ENCODE measurements at regions not wholly inside any gene's neighbourhood (a gene's known extent, or its start where the extent isn't known, plus 50 kb on each side); places are given as distances from the start of the nearest gene placed in this dataset.

DNA sequence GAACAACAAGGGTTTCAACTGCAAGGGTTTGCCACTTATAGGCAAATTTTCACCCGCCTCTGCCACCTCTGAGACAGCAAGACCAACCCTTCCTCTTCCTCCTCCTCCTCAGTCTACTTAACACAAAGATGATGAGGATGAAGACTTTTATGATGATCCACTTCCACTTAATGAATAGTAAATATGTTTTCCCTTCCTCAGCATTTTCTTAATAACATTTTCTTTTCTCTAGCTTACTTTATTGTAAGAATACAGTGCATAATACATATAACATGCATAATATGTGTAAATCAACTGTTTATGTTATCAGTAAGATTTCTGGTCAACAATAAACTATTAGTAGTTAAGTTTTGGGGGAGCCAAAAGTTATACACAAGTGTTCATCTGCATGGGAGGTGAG is 77.4 kb downstream of the KLF15 start:
- Histone ChIP-seq H3K27me3 (ENCODE audit: control insufficient read depth, insufficient read depth, low read length) (no peaks in the 10 kb centered on the region), H3K9me3 (replicated peaks; ENCODE audit: low read length) (no peaks in the 10 kb centered on the region)

DNA sequence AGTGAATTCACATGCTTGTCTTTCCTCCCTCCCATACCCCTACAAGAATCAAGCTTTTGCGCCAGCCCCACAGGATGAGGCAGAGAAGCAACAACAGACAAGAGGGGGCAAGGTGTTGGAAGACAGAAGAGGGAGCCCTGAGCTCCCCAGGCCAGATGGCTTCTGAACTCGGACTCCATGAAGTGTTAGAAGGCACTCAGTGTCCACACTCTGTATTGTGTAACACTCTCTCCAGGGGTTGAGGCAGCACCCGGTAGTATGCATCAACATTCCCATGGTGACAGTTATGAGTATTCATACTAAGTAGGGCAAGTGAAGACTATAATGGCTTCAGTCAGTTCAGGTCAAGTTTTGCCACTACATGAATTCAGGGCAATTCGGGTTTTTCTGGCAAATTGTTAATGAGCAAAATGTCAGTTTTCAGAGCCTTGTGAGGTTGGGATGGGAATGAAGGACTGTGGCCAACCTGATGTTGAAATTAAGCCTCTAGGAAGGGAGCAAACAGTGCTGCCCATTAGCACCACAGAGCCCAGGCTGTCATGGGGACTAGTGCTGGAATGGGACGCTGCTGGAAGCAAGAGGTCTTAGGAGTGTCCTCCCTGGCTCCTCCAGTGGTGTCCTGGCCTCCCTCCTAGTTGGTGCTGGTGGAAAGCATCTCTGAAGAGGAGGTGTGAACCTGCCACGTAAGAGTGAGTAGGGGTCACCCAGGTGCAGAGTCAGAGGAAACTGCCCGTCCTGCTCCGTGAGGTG is 79.4 kb downstream of the KLF15 start:
- H3K4me1 ChIP-seq (ENCODE audit: control insufficient read depth, insufficient read depth, low read length) = peaks cover 10% of the 10 kb centered on the region
- H3K27me3 ChIP-seq (ENCODE audit: control insufficient read depth, insufficient read depth, low read length) = no peaks in the 10 kb centered on the region
- no peak overlapping the region for H3K9ac ChIP-seq (ENCODE audit: low read depth, low read length)
- H3K9me3 ChIP-seq (replicated peaks; ENCODE audit: low read length) = no peaks in the 10 kb centered on the region
- no peak overlapping the region for H3K4me3 ChIP-seq (ENCODE audit: low read length)
- no peaks in the 10 kb centered on the region for H3K36me3 ChIP-seq (ENCODE audit: insufficient read depth, low read length)
- H3K4me2 ChIP-seq (ENCODE audit: low read length) = no peak overlapping the region

More for the DNA sequence above, 77.4 kb downstream of the KLF15 start:
- Histone ChIP-seq H3K4me3 (ENCODE audit: low read length) (no peak overlapping the region), H3K4me1 (ENCODE audit: control insufficient read depth, insufficient read depth, low read length) (peaks cover 22% of the 10 kb centered on the region), H3K4me2 (ENCODE audit: low read length) (no peak overlapping the region), H3K9ac (ENCODE audit: low read depth, low read length) (no peak overlapping the region), H3K36me3 (ENCODE audit: insufficient read depth, low read length) (no peaks in the 10 kb centered on the region)

DNA sequence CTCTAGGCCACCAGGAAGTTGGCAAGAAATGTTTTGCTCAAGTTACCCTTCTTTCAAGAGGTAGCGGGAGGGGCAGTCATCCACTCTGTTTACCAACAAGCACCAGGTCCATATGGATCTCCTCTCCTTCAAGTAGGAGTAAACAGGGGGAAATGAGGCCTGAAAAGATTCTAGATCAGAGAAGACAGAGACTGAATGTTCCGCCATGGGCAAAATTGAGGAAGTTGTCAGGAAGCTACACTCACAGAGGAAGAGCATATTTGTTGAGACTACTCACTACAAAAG is 81.6 kb downstream of the KLF15 start:
- H3K27me3 ChIP-seq (ENCODE audit: control insufficient read depth, insufficient read depth, low read length) = no peaks in the 10 kb centered on the region
- H3K4me3 ChIP-seq (ENCODE audit: low read length) = no peak overlapping the region
- peaks cover 18% of the 10 kb centered on the region for H3K4me1 ChIP-seq (ENCODE audit: control insufficient read depth, insufficient read depth, low read length)

DNA sequence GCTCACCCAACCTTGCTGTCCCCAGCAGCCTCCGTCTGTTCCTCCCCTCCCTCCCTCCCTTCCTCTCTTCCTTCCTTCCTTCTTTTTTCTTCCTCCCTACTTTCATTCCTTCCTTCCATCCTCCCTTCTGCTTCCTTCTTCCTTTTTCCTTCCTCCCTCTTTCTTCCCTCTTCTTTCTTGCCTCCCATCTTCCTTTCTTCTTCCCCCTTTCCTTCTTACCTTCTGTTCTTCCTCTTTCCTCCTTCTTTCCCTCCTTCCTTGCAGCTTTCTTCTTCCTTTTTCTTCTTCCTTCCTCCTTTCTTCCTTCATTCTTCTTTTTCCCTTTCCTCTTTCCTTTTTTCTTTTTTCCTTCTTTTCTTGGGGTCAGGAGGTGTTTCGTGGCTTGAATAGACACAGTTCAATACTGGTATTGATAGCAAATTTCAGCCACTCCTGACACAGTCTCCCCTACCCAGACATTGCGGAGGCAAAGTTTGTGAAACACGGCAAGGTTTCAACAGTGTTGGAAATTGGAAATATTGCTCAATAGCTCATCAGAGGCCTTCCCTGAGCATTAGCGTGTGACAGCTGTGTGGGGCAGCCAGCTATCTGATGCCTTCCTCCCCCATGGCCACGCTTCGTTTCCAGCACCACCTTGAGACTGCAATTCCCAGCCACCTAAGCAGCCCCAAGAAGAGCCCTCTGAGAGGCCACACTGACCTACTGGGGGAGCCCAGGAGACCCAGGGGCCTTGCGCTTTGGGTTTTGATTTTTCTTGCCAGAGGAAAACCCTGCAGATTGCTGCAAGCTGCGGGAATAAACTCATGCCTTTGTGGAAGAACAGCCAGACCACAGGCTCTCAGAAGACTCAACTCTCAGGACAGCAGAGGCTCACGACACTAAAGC is 82.2 kb downstream of the KLF15 start:
- no peaks in the 10 kb centered on the region for H3K9me3 ChIP-seq (replicated peaks; ENCODE audit: low read length)
- no peaks in the 10 kb centered on the region for H3K27me3 ChIP-seq (ENCODE audit: control insufficient read depth, insufficient read depth, low read length)
- no peak overlapping the region for H3K9ac ChIP-seq (ENCODE audit: low read depth, low read length)
- H3K4me1 ChIP-seq (ENCODE audit: control insufficient read depth, insufficient read depth, low read length) = peaks cover 24% of the 10 kb centered on the region
- no peaks in the 10 kb centered on the region for H3K36me3 ChIP-seq (ENCODE audit: insufficient read depth, low read length)
- H3K4me3 ChIP-seq (ENCODE audit: low read length) = no peak overlapping the region
- H3K4me2 ChIP-seq (ENCODE audit: low read length) = no peak overlapping the region

More for the DNA sequence above, 81.6 kb downstream of the KLF15 start:
- Histone ChIP-seq H3K9me3 (replicated peaks; ENCODE audit: low read length) (no peaks in the 10 kb centered on the region), H3K9ac (ENCODE audit: low read depth, low read length) (no peak overlapping the region), H3K36me3 (ENCODE audit: insufficient read depth, low read length) (no peaks in the 10 kb centered on the region), H3K4me2 (ENCODE audit: low read length) (no peak overlapping the region)

DNA sequence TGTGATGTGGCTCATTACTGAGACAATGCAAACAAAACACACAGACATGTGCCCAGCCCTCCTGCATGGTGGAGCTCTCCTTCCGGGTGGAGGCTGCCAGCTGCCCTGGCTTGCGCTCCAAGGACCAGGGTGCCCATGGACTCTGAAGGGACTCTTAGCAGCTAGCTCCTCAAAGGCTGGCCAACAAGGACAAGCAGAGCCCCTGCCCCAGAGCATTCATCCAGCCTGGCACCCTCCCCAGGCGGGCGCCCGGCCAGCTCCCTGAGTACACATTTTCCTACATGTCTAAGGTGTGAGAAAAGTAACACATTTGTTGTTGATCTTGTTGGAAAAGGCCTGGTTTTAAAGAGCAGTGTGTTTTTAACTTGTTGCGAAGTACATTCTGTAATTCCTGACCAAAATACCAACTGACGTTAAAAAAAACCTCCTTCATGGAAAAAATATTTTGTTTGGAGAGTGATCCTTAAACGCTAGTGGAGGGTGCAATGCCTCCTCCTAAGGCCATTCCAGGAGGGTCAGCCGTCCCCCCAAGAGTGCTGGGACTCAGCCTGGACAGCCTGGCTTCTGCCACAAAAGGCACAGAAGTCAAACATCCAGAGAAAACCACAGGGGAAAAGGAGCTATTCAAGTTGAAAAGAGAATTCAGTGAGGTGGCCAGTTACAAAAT is 86.9 kb downstream of the KLF15 start:
- H3K9ac ChIP-seq (ENCODE audit: low read depth, low read length) = peak overlapping the region; percentile 2
- H3K4me1 ChIP-seq (ENCODE audit: control insufficient read depth, insufficient read depth, low read length) = peaks cover 42% of the 10 kb centered on the region

DNA sequence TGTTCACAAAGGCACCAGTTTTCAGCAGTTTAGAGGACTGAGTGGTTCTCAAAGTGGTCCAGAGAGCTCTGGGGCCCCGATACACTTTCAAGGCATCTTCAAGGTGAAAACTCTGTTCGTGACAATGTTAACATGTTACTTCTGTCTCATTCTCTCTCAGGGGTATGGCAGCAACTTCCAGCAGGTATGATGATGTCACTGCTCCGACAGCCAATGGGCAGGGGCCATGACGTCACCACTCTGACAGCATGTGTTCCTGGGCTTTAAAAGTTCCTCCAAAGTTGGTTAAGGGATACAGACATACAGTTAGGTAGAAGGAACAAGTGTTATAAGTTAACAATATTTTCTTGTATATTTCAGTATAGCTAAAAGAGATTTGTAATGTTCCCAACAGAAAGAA is 87.9 kb downstream of the KLF15 start:
- Histone ChIP-seq H3K27me3 (ENCODE audit: control insufficient read depth, insufficient read depth, low read length) (no peaks in the 10 kb centered on the region), H3K4me1 (ENCODE audit: control insufficient read depth, insufficient read depth, low read length) (peaks cover 41% of the 10 kb centered on the region), H3K36me3 (ENCODE audit: insufficient read depth, low read length) (no peaks in the 10 kb centered on the region), H3K4me3 (ENCODE audit: low read length) (no peak overlapping the region), H3K4me2 (ENCODE audit: low read length) (no peak overlapping the region), H3K9me3 (replicated peaks; ENCODE audit: low read length) (no peaks in the 10 kb centered on the region), H3K9ac (ENCODE audit: low read depth, low read length) (no peak overlapping the region)

More for the DNA sequence above, 86.9 kb downstream of the KLF15 start:
- Histone ChIP-seq H3K36me3 (ENCODE audit: insufficient read depth, low read length) (no peaks in the 10 kb centered on the region), H3K4me2 (ENCODE audit: low read length) (peak overlapping the region; percentile 20), H3K4me3 (ENCODE audit: low read length) (no peak overlapping the region), H3K9me3 (replicated peaks; ENCODE audit: low read length) (no peaks in the 10 kb centered on the region), H3K27me3 (ENCODE audit: control insufficient read depth, insufficient read depth, low read length) (no peaks in the 10 kb centered on the region)

DNA sequence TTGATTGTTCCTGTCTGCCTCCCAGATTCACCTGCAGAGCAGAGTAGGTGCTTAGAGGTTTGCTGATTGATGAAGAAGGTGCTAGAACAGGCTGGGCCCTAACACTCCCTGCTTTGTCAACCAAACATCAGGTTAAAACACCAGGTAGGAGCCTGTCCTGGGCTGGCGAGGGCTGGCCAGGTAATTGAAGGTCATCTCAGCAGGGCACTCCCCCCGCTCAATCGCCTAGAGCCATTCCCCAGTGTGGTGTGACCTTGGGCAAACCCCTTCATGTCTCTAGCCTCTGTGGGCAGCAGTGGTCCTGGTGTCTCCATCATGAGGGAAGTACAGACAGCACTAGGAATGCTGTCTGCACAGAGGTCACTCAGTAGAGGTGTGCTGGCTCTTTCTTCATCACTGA is 88.3 kb downstream of the KLF15 start:
- Histone ChIP-seq H3K36me3 (ENCODE audit: insufficient read depth, low read length) (no peaks in the 10 kb centered on the region), H3K9me3 (replicated peaks; ENCODE audit: low read length) (no peaks in the 10 kb centered on the region), H3K4me1 (ENCODE audit: control insufficient read depth, insufficient read depth, low read length) (peaks cover 41% of the 10 kb centered on the region), H3K9ac (ENCODE audit: low read depth, low read length) (no peak overlapping the region), H3K4me2 (ENCODE audit: low read length) (no peak overlapping the region), H3K27me3 (ENCODE audit: control insufficient read depth, insufficient read depth, low read length) (no peaks in the 10 kb centered on the region), H3K4me3 (ENCODE audit: low read length) (no peak overlapping the region)

DNA sequence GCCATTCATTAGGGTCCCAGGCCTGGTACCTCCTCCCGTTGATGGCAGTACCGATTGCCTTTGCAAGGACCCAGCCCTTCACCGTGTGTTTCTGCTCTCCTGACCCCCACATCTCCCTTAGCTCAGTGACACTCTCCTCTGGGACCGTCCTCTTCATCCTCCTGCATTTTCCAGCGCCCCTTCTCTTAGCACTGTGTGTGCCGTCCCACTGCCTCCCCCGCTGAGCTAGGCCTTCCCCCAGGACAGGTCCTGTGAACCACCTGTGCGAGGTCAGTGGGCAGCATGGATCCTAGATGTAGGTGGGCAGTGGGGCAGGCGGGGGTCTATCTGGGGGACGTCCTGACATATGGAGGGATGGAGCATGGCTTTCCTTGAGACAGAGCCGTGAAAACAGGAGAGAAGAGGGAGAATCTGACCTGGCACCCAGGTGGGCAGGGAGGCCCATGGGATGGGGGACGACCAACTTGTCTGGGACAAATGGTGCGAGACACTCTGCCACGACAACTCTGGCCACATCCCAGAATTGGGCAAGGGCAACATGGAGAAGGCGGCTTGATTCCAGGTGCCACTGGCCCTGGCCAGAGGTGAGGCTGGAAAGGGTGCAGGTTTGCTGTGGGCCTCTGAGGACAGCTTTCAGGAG is 87.7 kb upstream of the ALDH1L1 start:
- no peaks in the 10 kb centered on the region for H3K36me3 ChIP-seq (ENCODE audit: insufficient read depth, low read length)
- H3K4me3 ChIP-seq (ENCODE audit: low read length) = peak overlapping the region; percentile 52
- H3K4me1 ChIP-seq (ENCODE audit: control insufficient read depth, insufficient read depth, low read length) = peaks cover 41% of the 10 kb centered on the region
- no peaks in the 10 kb centered on the region for H3K27me3 ChIP-seq (ENCODE audit: control insufficient read depth, insufficient read depth, low read length)
- peak overlapping the region; percentile 68 for H3K4me2 ChIP-seq (ENCODE audit: low read length)
- H3K9me3 ChIP-seq (replicated peaks; ENCODE audit: low read length) = no peaks in the 10 kb centered on the region
- H3K9ac ChIP-seq (ENCODE audit: low read depth, low read length) = peak overlapping the region; percentile 82

DNA sequence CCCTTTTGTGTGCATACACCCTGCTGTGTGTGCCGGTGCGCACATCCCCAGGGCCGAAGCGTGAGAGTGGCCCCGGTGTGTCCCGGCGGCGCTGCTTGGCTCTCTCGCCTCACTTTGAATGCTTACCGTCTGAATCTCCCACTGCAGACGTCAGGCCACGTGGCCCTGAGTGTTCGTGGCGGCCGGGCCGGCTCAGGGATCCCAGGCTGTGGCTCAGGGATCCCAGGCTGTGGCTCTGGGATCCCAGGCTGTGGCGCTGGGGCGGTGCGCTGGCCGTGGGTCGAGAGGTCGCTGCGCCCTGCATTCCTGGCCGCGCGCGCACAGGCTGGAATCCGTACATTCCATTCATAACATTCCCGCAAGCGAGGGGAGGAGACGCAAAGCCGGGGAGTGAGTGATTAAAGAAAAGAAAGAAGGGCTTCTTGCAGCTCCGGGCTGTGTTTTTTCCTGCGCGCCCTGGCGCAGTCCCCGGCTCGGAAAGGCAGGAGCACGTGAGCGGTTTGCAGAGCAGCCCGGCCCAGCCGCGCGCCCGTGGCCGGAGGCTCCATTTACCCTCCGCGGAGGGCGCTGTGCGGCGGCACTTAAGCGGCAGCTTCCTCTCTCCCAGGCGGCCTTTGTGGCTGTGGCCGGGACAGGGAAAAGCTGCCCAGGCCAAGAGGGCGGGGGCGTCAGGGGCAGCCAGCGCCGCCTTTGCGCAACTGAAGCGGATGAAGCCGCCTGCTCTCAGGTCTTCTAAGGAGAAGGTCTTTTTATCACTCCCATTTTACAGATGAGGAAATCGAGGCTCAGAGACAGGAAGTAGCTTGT is 87.0 kb upstream of the ALDH1L1 start:
- H3K27me3 ChIP-seq (ENCODE audit: control insufficient read depth, insufficient read depth, low read length) = no peaks in the 10 kb centered on the region
- peaks cover 41% of the 10 kb centered on the region for H3K4me1 ChIP-seq (ENCODE audit: control insufficient read depth, insufficient read depth, low read length)
- H3K36me3 ChIP-seq (ENCODE audit: insufficient read depth, low read length) = no peaks in the 10 kb centered on the region
- peak overlapping the region; percentile 68 for H3K4me2 ChIP-seq (ENCODE audit: low read length)
- no peaks in the 10 kb centered on the region for H3K9me3 ChIP-seq (replicated peaks; ENCODE audit: low read length)
- peak overlapping the region; percentile 52 for H3K4me3 ChIP-seq (ENCODE audit: low read length)
- H3K9ac ChIP-seq (ENCODE audit: low read depth, low read length) = peak overlapping the region; percentile 82

DNA sequence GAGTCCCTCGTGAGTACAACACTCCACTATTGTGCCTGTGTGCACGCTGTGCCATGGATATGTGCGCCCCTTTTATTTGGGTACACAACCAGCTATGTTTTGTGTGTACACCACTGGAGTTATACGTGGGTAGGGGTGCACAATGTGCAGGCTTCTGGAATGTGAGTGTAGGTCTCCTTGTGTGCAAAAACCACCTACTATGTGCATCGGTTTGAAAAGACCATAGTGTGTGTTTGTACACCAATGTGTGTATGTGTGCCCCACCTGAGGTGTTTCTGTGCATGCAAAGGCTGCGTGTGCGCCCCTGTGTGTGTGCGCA is 86.4 kb upstream of the ALDH1L1 start:
- peak overlapping the region; percentile 82 for H3K9ac ChIP-seq (ENCODE audit: low read depth, low read length)
- no peaks in the 10 kb centered on the region for H3K36me3 ChIP-seq (ENCODE audit: insufficient read depth, low read length)
- H3K4me2 ChIP-seq (ENCODE audit: low read length) = peak overlapping the region; percentile 68
- H3K4me1 ChIP-seq (ENCODE audit: control insufficient read depth, insufficient read depth, low read length) = peaks cover 41% of the 10 kb centered on the region
- no peaks in the 10 kb centered on the region for H3K9me3 ChIP-seq (replicated peaks; ENCODE audit: low read length)
- peak overlapping the region; percentile 52 for H3K4me3 ChIP-seq (ENCODE audit: low read length)
- H3K27me3 ChIP-seq (ENCODE audit: control insufficient read depth, insufficient read depth, low read length) = no peaks in the 10 kb centered on the region

Measured in skeletal muscle satellite cell (primary cell).